CD4-positive, alpha-beta T cell treated with Interleukin-21 for 1 hour (primary cell): ENCODE measurements at regions not wholly inside any gene's neighbourhood (a gene's known extent, or its start where the extent isn't known, plus 50 kb on each side); places are given as distances from the start of the nearest gene placed in this dataset.
"Not testable (repeated sequence)": the region's sequence is repeated elsewhere in the genome, so short reads cannot be mapped to it uniquely, and the experiment has no call there.

Experiments
- DNase-seq: peaks from one replicate; pipeline ENCODE4 v3.0.0-alpha.2; 2020

DNA sequence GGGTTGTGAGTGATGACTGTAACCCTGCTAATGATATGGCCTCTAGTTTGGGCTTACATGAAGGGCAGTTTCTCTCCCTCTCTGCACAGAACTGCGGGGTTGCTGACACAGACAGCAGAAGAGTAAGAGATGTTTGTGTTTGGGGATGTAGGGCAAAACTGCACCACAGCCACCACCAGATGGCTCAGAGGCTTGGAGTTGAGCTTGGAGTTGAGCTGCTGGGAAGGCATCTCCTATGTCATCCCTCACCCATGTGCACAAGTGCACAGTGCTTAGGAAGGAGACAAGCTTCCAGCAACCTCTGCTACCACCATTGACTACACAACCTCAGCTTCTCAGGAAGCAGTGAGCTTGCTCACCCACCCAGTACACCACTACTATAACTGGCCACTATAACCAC is 303.9 kb upstream of the DEFB112 start:
- DNase-seq: no peak

DNA sequence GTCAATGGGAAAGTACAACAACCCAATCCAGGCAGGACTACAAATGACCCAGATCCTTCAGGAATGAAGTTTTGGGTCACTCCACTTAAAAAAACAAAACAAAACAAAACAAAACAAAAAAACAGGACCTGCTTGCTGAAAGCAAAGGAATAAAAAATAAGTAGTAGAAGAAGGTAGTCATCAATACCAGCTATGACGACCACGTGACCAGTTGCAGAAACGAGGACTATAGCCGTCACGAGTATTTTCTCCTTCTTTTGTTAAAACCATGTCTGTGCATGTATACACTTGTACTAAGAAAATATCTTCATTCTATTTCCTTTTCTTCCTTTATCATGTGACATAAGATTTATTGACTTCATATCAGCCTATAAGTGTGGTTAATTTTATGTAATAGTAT is 308.4 kb upstream of the DEFB112 start:
- DNase-seq: no peak

DNA sequence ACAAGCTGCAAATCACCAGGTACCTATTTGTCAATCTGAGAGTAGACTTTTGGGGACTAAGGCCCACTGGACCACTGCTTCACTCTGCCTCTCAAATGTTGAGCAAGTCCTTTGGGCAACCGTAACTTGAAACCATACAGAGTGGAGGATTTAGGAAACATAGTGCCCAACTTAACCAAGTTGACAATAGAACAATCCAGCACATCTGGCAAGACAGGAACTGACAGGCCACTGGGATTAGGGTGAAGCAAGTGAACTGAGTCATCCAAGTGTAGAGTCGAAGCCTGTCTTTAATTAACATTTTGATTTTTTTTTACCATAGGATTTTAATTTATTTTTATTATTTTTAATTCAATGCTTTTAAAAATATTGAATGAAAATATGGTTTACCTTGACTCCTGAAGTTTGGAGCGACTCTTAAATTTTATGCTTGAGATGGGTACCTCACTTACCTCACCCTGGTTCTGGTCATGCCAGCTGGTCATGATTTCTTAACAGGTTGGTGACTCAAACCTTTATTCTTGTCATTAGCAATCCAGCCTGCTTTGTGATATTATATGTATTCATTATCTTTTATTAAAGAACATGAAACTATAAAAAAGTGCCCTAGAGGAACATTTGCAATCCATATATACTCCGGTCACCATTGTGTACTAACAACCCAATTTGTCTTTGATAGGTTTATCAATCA is 312.1 kb upstream of the DEFB112 start:
- DNase-seq: no peak

DNA sequence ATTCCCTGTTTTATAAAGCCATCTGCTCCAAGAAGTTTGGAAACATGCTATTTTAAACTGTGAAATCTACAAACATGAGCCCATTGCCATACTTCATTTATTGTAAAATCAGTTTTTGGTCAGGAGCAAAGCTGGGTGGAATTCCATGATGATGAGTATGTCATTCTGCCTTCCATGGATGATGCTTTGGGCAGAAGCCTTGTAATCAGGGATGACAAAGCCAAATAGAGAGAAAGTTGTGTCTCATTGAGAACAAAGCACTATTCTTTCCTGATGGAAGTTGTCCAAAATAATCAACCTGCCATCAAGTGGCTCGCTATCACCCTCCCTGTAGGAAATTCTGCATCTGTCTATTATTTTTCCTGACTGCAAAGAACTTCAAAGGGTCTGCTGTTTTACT is 313.0 kb upstream of the DEFB112 start:
- DNase-seq: no peak

DNA sequence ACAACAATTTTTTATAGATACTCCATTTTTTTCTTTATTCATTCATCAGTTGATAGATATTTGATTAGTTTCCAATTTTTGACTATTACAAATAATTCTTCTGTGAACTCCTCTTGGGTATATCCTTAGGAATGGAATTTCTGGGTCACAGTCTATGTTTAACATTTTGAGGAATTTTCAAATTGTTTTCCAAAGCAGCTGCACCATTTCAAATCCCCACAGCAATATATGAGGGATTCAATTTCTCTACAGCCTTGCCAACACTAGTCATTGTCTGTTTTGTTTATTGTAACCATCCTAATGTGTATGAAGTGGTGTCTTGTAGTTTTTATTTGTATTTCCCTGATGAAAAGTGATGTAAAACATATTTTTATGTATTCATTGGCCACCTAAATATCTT is 320.3 kb upstream of the DEFB112 start:
- no peak for DNase-seq

DNA sequence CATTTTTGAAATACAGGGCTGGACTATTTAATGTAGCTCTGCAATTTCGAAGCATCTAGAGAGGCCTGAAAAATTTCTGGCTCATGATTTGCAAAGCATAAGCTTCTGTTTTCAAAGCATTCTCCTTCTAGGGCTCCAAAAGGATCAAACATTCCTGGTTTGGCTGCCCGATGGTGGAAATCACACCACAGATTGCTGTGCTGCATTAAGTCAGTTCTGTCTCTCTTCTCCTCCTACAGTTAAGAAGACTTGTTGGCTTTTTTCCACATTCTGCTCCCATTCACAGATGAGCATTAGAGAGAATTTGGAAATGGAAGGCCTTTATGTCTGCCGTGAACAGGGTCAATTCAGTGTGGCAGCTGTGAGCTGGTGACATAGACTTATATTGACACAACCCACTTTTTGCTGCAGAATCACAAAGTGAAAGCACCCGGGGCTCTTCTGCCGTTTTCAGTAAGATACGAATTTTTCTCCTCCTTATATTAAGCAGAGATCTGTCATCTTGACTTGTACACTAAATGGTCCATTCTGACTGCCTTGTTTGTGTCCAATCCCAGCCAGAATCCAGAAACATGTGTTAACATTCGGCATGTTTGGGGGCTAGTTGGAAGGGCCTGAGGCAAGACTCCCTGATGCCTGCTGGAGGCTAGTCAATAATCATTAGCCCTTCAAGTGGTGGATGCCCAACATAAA is 330.8 kb upstream of the DEFB112 start:
- no peak for DNase-seq

DNA sequence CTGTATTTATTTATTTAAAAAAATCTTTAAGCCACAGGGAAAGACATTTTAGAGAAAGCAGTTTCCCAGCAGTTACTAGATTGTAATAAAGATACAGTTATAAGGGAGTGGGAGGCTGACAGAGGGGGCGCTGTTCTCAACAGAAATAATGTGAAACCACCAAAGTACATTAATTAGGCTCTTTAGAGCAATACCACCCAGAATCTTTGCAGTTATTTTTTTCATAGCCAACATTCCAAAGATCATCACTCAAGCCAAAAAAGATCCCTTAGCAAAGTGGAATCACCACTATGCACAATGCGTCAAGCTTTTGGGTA is 331.3 kb upstream of the DEFB112 start:
- no peak for DNase-seq

DNA sequence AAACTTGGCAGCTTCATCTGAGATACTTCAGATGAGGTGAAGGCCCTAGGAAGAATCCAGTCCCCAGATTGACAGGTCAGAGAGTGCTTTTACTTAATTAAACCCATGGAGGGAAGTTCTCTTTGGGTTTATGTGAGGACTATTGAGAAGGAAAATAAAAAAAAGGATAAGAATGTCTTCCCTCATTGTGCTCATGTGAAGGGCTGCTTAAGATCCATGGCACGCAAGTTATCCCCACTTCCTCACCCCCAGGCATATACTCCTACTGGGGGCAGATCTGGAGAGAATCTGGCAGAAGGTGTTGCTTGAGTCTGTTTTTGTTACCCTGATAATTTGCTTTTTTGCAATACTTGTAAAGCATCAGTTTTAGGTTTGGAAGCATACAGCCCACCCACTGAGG is 322.9 kb upstream of the TFAP2D start:
- no peak for DNase-seq

DNA sequence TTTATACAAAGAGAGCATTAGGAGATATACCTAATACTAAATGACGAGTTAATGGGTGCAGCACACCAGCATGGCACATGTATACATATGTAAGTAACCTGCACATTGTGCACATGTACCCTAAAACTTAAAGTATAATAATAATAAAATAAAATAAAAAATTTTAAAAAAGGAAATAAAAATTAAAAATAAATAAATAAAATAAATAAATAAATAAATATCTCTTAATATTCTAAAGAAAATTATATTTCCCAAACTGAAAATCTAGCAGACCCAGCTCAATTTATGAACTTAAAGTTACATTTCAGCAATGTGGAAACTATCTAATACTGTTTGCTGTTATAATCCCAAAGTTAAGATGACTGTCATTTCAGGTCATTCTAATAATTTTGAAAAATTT is 319.2 kb upstream of the TFAP2D start:
- DNase-seq: not testable (repeated sequence)

DNA sequence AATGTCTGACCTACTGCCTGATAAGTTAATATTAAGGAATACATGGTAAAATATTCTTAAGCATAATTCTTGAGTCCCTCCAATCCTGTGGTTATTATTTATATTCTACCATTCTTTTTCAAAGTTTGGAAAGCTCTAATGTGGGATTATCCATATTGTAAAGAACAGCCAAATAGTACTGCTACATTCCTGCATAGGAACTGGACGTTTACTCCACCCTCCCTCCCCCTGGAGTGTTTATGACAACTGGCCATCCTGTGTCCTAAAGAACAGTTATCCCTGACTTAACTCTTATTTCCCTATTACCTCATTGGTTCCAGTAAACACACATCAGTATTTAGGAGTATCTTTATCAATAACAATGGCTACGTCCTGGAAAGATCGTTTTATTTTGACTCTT is 308.7 kb upstream of the TFAP2D start:
- no peak for DNase-seq

DNA sequence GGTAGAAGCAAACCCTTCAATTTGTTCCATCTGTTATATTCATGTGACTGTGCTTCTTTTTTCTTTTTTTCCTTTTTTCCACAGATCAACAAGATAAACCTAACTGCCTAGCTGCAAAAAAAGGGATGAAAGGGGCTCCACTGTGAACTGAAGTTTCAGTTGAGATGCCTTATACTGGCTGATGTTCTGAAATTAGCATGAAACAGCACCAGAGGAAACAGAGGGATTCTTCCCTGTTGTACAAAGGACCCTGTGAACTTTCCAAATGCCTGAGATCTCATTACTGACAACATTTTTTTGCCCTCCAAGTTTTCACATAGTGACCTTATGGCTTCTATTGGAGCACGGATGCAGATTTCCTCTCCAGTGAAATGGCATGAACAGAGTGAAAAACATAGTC is 302.7 kb upstream of the TFAP2D start:
- DNase-seq: no peak

DNA sequence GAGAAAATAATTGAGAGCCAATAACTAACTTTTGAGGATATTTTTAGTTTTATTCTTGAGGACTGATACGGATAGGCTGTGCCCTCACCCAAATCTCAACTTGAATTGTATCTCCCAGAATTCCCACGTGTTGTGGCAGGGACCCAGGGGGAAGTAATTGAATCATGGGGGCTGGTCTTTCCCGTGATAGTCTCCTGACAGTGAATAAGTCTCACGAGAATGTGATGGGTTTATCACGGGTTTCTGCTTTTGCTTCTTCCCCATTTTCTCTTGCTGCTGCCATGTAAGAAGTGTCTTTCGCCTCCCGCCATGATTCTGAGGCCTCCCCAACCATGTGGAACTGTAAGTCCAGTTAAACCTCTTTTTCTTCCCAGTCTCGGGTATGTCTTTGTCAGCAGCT is 292.3 kb upstream of the TFAP2D start:
- not testable (repeated sequence) for DNase-seq

DNA sequence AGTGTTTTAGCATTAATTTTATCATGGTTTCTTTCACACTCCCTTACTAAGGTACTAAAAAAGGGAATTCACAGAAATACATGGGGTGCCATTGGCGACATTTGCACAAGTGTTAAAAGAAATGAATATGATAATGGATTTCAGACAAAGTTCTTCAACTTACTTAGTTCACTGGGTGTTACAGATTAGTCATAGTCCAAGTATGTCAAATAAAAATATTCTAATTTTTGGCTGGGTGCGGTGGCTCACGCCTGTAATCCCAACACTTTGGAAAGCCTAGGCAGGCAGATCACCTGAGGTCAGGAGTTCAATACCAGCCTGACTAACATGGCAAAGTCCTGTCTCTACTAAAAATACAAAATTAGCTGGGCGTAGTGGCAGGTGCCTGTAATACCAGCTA is 286.1 kb upstream of the TFAP2D start:
- no peak for DNase-seq

DNA sequence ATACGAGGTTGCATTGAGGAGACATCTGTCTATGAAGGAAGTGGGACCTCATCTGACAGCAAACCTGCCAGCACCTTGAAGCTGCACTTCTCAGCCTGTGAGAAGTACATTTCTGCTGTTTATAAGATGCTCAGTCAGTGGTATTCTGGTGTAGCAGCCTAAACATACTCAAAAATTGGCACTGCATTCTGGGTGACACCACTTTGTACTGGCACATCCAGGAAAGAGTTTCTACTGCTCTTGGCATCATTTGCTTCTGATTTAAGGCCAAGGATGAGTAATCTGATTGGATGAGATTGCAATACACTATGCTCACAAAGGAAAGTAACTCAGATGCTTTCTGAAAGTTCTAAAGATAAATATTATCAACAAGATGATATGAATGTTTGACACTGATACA is 275.4 kb upstream of the TFAP2D start:
- no peak for DNase-seq

DNA sequence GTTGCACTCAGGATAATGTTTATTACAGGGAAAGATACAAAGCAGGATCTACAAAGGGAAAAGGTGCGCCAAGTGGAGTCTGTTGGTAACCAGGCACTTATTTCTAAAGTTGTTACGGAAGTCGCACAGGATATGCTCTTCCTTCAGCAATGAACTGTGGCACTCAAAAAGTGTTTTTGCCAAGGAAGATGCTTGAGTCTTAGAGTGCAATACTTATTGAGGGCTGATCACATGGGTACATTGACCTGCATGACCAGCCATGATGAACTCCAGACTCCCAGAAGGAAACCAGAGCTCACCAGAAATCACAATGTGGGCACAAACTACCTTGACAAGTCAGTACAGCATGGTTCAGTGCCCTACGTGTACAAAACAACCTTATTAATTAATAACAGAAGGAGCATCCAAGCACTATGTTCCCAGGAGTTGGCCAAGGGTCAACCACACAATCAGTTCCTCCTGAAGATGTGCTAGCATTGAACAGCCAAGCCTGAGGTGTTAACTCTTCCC is 270.7 kb upstream of the TFAP2D start:
- DNase-seq: no peak

DNA sequence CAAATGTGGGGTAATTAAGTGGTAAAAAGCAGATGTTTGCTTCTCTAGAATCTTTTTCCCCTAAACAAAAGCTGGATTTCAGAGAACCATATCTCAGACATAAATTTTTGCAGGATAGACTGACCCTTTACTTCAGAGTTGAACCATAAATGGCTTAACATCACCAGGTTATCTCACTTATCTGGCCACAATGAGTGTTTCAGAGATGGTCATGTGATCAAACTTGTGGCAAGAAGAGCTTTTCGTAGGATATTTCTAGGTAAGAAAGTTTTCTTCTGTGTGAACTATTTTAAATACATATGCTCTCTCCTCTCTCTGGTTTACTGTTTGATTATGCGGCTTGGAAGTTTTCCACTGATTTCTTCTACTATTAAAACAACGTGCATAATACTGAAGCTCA is 270.2 kb upstream of the TFAP2D start:
- DNase-seq: no peak

DNA sequence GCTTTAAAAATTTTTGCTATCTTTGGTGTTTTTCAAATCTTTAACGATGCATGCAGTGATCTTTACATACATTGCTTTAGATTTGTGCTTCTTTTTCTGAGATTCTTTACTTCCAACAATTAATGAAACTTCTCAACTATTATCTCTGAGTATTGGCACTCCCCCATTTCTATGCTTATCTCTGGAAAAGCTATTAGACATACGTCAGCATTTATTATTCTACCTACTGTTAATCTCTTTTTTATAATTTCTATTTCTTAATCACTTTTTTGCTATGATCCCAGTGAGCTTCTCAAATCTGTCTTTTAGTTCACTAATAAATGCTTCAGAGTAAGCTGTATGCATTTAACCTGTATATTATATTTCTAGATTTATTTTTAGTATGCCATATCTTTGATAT is 264.2 kb upstream of the TFAP2D start:
- DNase-seq: no peak

DNA sequence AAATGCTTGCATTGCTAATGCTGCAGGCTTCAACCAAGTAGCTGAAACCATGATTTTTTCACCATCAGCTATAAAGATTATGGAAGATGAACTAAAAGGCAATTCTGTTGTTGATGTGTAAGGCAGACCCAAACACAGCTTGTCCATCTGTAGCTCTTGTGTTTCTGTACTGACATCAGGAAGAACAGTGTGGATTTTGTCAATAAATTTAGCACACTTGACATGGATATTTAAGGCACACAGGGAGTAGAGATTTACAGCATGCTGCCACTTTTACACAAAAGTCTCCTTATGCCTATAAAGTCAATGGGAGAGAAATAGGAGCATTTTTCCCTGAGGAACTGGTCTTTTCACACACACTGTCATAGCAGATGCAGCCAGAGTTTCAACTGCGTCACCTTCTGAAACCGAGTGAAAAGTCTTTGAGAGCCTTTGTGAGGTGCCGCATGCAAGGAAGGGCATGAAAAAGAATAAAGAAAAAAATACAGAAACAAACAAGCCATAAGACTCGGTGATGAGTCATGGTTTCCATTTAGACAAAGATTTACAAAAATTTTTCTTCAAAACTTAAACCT is 261.4 kb upstream of the TFAP2D start:
- DNase-seq: no peak

DNA sequence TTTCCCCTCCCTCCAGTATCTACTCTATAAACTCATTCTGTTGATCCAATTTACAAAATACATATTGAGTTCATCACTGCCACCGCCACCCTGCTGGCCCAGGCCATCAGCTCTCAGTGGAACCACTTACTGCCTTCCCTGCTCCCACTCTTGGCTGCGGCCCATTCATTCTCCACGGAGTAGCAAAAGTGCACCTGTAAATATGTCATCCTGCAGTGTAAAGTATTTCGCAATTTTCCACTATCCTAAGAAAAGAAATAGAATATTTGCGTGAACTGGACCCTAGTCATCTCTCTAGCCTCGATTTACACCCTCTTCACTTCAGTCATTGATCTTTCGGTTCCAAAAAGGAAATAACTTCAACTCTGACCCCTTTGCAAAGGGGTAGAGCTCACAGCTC is 258.3 kb upstream of the TFAP2D start:
- no peak for DNase-seq

DNA sequence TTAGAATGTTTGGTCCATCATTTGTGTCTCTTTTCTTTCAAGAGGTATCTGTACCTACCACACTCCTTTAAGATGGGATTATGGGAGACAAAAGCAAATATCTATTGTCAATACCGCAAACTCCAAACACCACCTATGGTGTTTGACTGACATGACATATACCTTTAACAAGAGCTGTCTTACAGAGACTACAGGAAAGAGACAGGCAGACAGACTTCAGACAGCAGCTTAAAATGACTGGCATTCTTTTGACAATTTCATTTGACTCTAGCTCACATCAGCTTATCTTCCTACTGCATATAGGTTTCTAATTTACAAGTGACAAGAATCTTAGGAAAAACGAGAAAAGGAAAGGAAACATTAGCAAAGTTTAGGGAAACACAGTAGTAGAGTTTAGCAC is 256.0 kb upstream of the TFAP2D start:
- no peak for DNase-seq

DNA sequence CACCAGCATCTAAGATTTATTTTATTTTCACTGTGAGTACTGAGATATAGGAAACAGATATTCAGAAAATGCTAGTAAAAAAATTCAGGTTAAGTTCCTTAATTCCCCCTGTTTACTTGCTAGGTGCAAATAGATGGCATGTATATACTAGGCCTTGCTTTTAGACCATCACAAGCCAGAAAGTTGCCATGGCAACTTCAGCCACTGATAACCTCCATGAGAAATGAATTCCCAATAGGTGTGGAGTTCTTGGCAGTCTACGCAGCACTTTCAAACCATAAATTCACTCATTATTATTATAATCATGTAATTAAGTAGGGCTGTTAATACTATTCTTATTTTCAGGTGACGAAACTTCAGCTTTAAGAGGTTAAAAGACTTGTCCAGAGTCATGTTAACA is 251.6 kb upstream of the TFAP2D start:
- DNase-seq: no peak

DNA sequence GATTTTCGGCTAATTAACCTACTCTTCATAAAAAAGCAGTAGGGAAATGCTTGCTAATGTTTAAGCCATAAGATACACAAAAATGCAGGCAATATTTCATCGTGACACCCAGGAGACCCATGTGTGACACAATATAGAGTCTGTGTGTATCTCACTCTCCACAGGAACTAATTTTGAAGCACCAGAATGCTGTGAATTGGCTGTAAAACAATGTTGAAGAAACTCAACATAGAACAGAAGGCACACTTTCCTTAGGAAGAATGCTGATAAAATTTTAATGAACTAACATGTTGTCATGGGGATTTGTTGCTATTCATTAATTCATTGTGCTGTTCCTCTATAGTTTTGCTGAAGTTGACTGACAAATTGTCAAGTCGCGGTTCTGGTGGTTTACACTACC is 249.4 kb upstream of the TFAP2D start:
- DNase-seq: no peak

DNA sequence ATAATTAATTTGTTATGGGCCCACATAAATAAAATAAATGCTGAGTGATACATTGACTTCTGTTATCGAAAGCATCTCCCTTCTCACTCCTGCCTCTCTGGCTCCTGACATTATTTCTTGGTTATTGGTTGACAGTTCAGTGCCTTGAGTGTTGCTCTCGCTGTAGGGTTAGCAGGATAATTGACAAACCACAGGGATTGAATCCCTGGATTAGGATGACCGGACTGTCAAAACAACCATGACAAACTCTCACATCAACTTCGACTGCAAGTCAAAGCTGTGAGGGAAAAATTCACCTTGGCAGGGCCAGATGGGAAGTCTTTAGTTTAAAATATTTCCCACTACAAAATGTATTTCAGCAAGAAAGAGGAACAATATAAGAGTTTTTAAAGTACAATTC is 245.4 kb upstream of the TFAP2D start:
- no peak for DNase-seq

DNA sequence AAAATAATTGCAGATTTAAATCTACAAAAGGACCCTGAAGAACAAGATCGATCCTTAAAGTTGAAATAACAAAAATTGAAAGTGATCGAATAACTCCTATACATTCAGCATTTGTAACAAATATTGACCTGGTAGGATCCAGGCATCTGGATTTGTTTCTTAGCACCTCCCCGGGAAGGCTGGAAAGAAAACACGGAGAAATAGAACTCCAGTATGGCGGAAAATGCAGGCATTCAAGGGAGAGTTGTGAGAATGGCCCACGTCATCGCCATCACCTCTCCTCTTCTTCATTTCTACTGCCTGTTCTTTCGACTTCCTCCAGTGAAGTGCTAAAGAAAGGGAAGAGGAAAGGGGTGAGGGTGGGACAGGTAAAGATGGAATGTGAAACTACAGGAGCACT is 242.3 kb upstream of the TFAP2D start:
- DNase-seq: no peak

DNA sequence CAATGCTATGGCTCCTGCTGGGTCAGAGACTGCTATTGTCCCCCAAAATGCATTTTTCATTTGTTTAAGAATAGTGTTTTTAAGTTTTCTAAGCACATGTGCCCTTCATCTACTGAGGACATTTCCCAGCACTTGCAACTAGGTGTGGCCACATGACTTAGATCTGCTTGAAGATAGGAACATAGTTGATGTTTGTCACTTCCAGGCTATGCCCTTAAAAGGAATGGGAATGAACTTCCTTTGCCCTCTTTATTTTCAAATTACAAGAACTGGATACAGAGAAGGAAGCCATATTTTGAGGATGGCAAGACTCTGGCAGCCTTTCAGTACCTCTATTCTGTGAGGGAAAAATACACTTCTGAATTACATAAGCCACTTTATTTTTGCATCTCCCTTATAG is 203.0 kb upstream of the TFAP2D start:
- no peak for DNase-seq
